ENCODE measurements at regions not wholly inside any gene's neighbourhood (a gene's known extent, or its start where the extent isn't known, plus 50 kb on each side); places are given as distances from the start of the nearest gene placed in this dataset.
"Not testable (repeated sequence)": the region's sequence is repeated elsewhere in the genome, so short reads cannot be mapped to it uniquely, and the experiment has no call there.

- Histone ChIP-seq H3K9ac (ENCODE audit: low read length) (no peak overlapping the region), H3K9me3 (ENCODE audit: control insufficient read depth, low read length) (no peaks in the 10 kb centered on the region), H3K27me3 (replicated peaks; ENCODE audit: control insufficient read depth, insufficient read depth, low read length) (peaks cover 5% of the 10 kb centered on the region), H3K36me3 (ENCODE audit: control insufficient read depth, insufficient read depth, low read length, severe bottlenecking) (no peaks in the 10 kb centered on the region), H3K4me3 (ENCODE audit: low read length) (no peak overlapping the region), H3K4me1 (ENCODE audit: control insufficient read depth, insufficient read depth, low read length) (peaks cover 6% of the 10 kb centered on the region)
- DNase-seq (ENCODE audit: low read depth), result no peak
These were observed 780.0 kb downstream of the SORCS1 start for GRCh38 chr10:106384496-106384895.

- no peak overlapping the region for H3K4me3 ChIP-seq (ENCODE audit: low read length)
- H3K9me3 ChIP-seq (ENCODE audit: control insufficient read depth, low read length), result peaks cover 9% of the 10 kb centered on the region
- peaks cover 5% of the 10 kb centered on the region for H3K27me3 ChIP-seq (replicated peaks; ENCODE audit: control insufficient read depth, insufficient read depth, low read length)
- no peaks in the 10 kb centered on the region for H3K36me3 ChIP-seq (ENCODE audit: control insufficient read depth, insufficient read depth, low read length, severe bottlenecking)
- no peak for DNase-seq (ENCODE audit: low read depth)
- H3K4me1 ChIP-seq (ENCODE audit: control insufficient read depth, insufficient read depth, low read length), result no peaks in the 10 kb centered on the region
- H3K9ac ChIP-seq (ENCODE audit: low read length), result no peak overlapping the region
These were observed 783.8 kb downstream of the SORCS1 start for GRCh38 chr10:106380706-106381105.

- DNase-seq (ENCODE audit: low read depth), result no peak
- Histone ChIP-seq H3K36me3 (ENCODE audit: control insufficient read depth, insufficient read depth, low read length, severe bottlenecking) (no peaks in the 10 kb centered on the region), H3K4me1 (ENCODE audit: control insufficient read depth, insufficient read depth, low read length) (no peaks in the 10 kb centered on the region), H3K9me3 (ENCODE audit: control insufficient read depth, low read length) (peaks cover 9% of the 10 kb centered on the region), H3K9ac (ENCODE audit: low read length) (no peak overlapping the region), H3K4me3 (ENCODE audit: low read length) (no peak overlapping the region), H3K27me3 (replicated peaks; ENCODE audit: control insufficient read depth, insufficient read depth, low read length) (no peaks in the 10 kb centered on the region)
These were observed 786.3 kb downstream of the SORCS1 start for GRCh38 chr10:106378251-106378650.

GRCh38 chr10:106370751-106371150 lies 793.8 kb downstream of the SORCS1 start:
- no peaks in the 10 kb centered on the region for H3K27me3 ChIP-seq (replicated peaks; ENCODE audit: control insufficient read depth, insufficient read depth, low read length)
- H3K4me3 ChIP-seq (ENCODE audit: low read length), result no peak overlapping the region
- no peak for DNase-seq (ENCODE audit: low read depth)
- no peaks in the 10 kb centered on the region for H3K36me3 ChIP-seq (ENCODE audit: control insufficient read depth, insufficient read depth, low read length, severe bottlenecking)
- H3K9ac ChIP-seq (ENCODE audit: low read length), result no peak overlapping the region
- no peaks in the 10 kb centered on the region for H3K4me1 ChIP-seq (ENCODE audit: control insufficient read depth, insufficient read depth, low read length)
- no peaks in the 10 kb centered on the region for H3K9me3 ChIP-seq (ENCODE audit: control insufficient read depth, low read length)

- Histone ChIP-seq H3K27me3 (replicated peaks; ENCODE audit: control insufficient read depth, insufficient read depth, low read length) (no peaks in the 10 kb centered on the region), H3K9ac (ENCODE audit: low read length) (no peak overlapping the region), H3K4me3 (ENCODE audit: low read length) (no peak overlapping the region), H3K4me1 (ENCODE audit: control insufficient read depth, insufficient read depth, low read length) (peaks cover 8% of the 10 kb centered on the region), H3K36me3 (ENCODE audit: control insufficient read depth, insufficient read depth, low read length, severe bottlenecking) (no peaks in the 10 kb centered on the region), H3K9me3 (ENCODE audit: control insufficient read depth, low read length) (no peaks in the 10 kb centered on the region)
- DNase-seq (ENCODE audit: low read depth), result peak; percentile 60
These were observed 803.6 kb downstream of the SORCS1 start for GRCh38 chr10:106360870-106361269.

GRCh38 chr10:106355450-106355849 lies 809.1 kb downstream of the SORCS1 start:
- peaks cover 3% of the 10 kb centered on the region for H3K27me3 ChIP-seq (replicated peaks; ENCODE audit: control insufficient read depth, insufficient read depth, low read length)
- no peak overlapping the region for H3K9ac ChIP-seq (ENCODE audit: low read length)
- H3K36me3 ChIP-seq (ENCODE audit: control insufficient read depth, insufficient read depth, low read length, severe bottlenecking), result no peaks in the 10 kb centered on the region
- peak; percentile 44 for DNase-seq (ENCODE audit: low read depth)
- H3K4me1 ChIP-seq (ENCODE audit: control insufficient read depth, insufficient read depth, low read length), result peaks cover 2% of the 10 kb centered on the region
- H3K4me3 ChIP-seq (ENCODE audit: low read length), result no peak overlapping the region
- H3K9me3 ChIP-seq (ENCODE audit: control insufficient read depth, low read length), result no peaks in the 10 kb centered on the region

GRCh38 chr10:106348933-106349332 lies 815.6 kb downstream of the SORCS1 start:
- H3K9me3 ChIP-seq (ENCODE audit: control insufficient read depth, low read length), result no peaks in the 10 kb centered on the region
- H3K4me3 ChIP-seq (ENCODE audit: low read length), result no peak overlapping the region
- H3K27me3 ChIP-seq (replicated peaks; ENCODE audit: control insufficient read depth, insufficient read depth, low read length), result no peaks in the 10 kb centered on the region
- no peak overlapping the region for H3K9ac ChIP-seq (ENCODE audit: low read length)
- no peaks in the 10 kb centered on the region for H3K36me3 ChIP-seq (ENCODE audit: control insufficient read depth, insufficient read depth, low read length, severe bottlenecking)
- no peaks in the 10 kb centered on the region for H3K4me1 ChIP-seq (ENCODE audit: control insufficient read depth, insufficient read depth, low read length)
- DNase-seq (ENCODE audit: low read depth), result no peak

GRCh38 chr10:106347547-106347946 lies 817.0 kb downstream of the SORCS1 start:
- Histone ChIP-seq H3K4me1 (ENCODE audit: control insufficient read depth, insufficient read depth, low read length) (no peaks in the 10 kb centered on the region), H3K9ac (ENCODE audit: low read length) (no peak overlapping the region), H3K9me3 (ENCODE audit: control insufficient read depth, low read length) (no peaks in the 10 kb centered on the region), H3K36me3 (ENCODE audit: control insufficient read depth, insufficient read depth, low read length, severe bottlenecking) (no peaks in the 10 kb centered on the region), H3K4me3 (ENCODE audit: low read length) (no peak overlapping the region), H3K27me3 (replicated peaks; ENCODE audit: control insufficient read depth, insufficient read depth, low read length) (no peaks in the 10 kb centered on the region)
- DNase-seq (ENCODE audit: low read depth), result no peak

GRCh38 chr10:106343539-106343938 lies 821.0 kb downstream of the SORCS1 start:
- not testable (repeated sequence) for H3K4me1 ChIP-seq (ENCODE audit: control insufficient read depth, insufficient read depth, low read length); H3K9me3 ChIP-seq (ENCODE audit: control insufficient read depth, low read length); H3K9ac ChIP-seq (ENCODE audit: low read length); H3K4me3 ChIP-seq (ENCODE audit: low read length); H3K36me3 ChIP-seq (ENCODE audit: control insufficient read depth, insufficient read depth, low read length, severe bottlenecking); H3K27me3 ChIP-seq (replicated peaks; ENCODE audit: control insufficient read depth, insufficient read depth, low read length); DNase-seq (ENCODE audit: low read depth)

GRCh38 chr10:106341356-106341755 lies 823.1 kb downstream of the SORCS1 start:
- no peak overlapping the region for H3K9ac ChIP-seq (ENCODE audit: low read length)
- DNase-seq (ENCODE audit: low read depth), result no peak
- H3K27me3 ChIP-seq (replicated peaks; ENCODE audit: control insufficient read depth, insufficient read depth, low read length), result no peaks in the 10 kb centered on the region
- no peaks in the 10 kb centered on the region for H3K4me1 ChIP-seq (ENCODE audit: control insufficient read depth, insufficient read depth, low read length)
- no peaks in the 10 kb centered on the region for H3K9me3 ChIP-seq (ENCODE audit: control insufficient read depth, low read length)
- no peaks in the 10 kb centered on the region for H3K36me3 ChIP-seq (ENCODE audit: control insufficient read depth, insufficient read depth, low read length, severe bottlenecking)
- no peak overlapping the region for H3K4me3 ChIP-seq (ENCODE audit: low read length)

GRCh38 chr10:106338486-106338885 lies 826.0 kb downstream of the SORCS1 start:
- H3K36me3 ChIP-seq (ENCODE audit: control insufficient read depth, insufficient read depth, low read length, severe bottlenecking), result no peaks in the 10 kb centered on the region
- H3K27me3 ChIP-seq (replicated peaks; ENCODE audit: control insufficient read depth, insufficient read depth, low read length), result no peaks in the 10 kb centered on the region
- no peak overlapping the region for H3K9ac ChIP-seq (ENCODE audit: low read length)
- no peaks in the 10 kb centered on the region for H3K4me1 ChIP-seq (ENCODE audit: control insufficient read depth, insufficient read depth, low read length)
- no peak overlapping the region for H3K4me3 ChIP-seq (ENCODE audit: low read length)
- DNase-seq (ENCODE audit: low read depth), result no peak
- H3K9me3 ChIP-seq (ENCODE audit: control insufficient read depth, low read length), result no peaks in the 10 kb centered on the region

- Histone ChIP-seq H3K4me1 (ENCODE audit: control insufficient read depth, insufficient read depth, low read length) (no peaks in the 10 kb centered on the region), H3K36me3 (ENCODE audit: control insufficient read depth, insufficient read depth, low read length, severe bottlenecking) (no peaks in the 10 kb centered on the region), H3K27me3 (replicated peaks; ENCODE audit: control insufficient read depth, insufficient read depth, low read length) (no peaks in the 10 kb centered on the region), H3K4me3 (ENCODE audit: low read length) (no peak overlapping the region), H3K9ac (ENCODE audit: low read length) (no peak overlapping the region), H3K9me3 (ENCODE audit: control insufficient read depth, low read length) (no peaks in the 10 kb centered on the region)
- DNase-seq (ENCODE audit: low read depth), result no peak
These were observed 827.6 kb downstream of the SORCS1 start for GRCh38 chr10:106336874-106337273.

All from adipocyte (in vitro differentiated cells).